NCI-H2196 (cell line): ENCODE measurements at regions not wholly inside any gene's neighbourhood (a gene's known extent, or its start where the extent isn't known, plus 50 kb on each side); places are given as distances from the start of the nearest gene placed in this dataset.
"Not testable (repeated sequence)": the region's sequence is repeated elsewhere in the genome, so short reads cannot be mapped to it uniquely, and the experiment has no call there.

Source experiments
- DNase-seq: peaks from one replicate; lab custom pipeline; 2025; ENCODE audit not compliant: unreplicated experiment; lab: John Stamatoyannopoulos, UW

GRCh38 chr6:10138917-10139316 lies 276.0 kb downstream of the TFAP2A start:
- peak; percentile 22 for DNase-seq

- no peak for DNase-seq
Observed at GRCh38 chr6:10136636-10137035, 278.2 kb downstream of the TFAP2A start.

- not testable (repeated sequence) for DNase-seq
Observed at GRCh38 chr6:10134185-10134584, 280.7 kb downstream of the TFAP2A start.

- DNase-seq, result no peak
Observed at GRCh38 chr6:10128721-10129120, 286.2 kb downstream of the TFAP2A start.

GRCh38 chr6:10122164-10122563 lies 292.7 kb downstream of the TFAP2A start:
- no peak for DNase-seq

DNA sequence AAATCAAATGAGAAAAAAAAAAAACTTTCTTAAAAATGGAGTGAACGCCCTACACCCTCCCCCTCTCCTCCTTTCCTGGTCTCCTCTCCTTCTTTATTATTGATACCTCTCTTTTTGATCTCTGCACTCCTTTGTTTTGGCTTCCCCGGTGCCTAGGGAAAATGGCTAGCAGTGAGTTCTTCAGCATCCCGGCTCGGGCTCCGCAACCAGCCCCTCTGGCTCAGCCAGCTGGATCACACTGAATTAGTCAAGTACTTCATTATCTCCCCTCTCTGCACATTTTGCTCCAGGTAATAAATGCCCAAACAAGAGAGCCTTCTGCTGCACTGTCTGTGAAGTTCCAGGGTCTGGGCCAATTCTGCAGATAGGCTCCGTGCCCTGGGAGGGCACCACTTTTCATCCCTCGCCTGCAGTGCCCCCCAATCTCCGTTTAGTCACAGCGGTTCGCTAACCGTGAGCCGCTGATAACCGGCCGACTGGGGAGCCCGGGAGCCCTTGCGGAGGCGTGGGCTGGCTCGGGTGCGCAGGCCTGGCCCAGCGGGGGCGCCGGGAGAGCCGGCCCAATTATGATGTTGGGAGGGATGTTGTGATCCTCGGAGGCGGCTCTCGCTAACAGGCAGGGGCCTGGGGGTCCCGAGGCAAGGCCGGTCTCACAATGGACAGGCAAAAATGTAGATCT lies 301.9 kb downstream of the TFAP2A start:
- DNase-seq, result no peak

DNA sequence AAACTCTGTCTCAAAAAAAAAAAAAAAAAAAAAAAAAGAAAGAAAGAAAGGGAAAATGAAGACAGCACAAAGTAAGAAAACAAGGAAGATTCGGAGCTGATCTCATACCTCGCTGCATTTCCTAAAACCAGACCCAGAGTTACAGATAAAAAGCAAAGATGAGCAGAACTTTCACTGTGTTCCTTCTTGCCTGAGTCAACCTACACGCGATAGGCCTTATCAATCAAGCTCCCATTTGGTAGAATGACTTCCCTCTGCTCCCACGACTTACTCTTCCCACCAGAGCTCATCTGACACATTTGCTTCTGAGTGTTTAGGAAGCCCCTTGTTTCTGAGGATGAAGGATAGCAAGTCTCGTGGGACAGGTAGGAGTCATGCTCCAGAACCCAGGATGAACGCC lies 302.9 kb downstream of the TFAP2A start:
- no peak for DNase-seq

DNA sequence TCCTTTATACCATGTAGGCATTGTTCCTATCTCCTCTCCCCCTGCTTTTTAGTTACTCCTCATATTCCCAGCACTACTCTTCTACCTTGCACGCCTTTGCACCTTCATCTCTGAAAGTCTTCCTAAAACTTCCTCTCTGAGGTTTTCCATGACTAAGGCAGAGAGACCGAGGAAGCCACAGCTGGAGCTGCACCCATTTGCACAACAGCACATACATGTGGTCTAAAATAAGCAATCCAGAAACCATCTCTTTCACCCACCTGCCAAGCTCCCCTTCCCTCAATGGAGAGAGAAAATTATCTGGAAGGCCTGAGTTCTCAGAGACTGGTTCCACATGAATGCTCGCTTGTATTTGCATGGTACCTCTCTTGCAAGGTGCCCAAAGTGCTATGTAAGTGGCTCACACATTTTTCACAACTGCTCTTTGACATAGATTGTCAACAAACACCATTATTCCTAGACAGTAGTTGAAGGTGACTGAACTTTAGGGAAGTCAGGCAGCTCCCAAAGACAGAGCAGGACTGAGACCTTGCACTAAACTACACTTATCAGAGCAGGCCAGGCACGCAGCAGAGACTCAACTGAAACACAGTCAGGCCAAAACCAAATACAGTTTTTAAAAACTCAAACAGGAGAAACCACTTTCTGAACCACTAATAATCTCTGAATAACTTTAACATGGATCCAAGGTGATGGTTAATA lies 313.2 kb downstream of the TFAP2A start:
- DNase-seq, result no peak

DNA sequence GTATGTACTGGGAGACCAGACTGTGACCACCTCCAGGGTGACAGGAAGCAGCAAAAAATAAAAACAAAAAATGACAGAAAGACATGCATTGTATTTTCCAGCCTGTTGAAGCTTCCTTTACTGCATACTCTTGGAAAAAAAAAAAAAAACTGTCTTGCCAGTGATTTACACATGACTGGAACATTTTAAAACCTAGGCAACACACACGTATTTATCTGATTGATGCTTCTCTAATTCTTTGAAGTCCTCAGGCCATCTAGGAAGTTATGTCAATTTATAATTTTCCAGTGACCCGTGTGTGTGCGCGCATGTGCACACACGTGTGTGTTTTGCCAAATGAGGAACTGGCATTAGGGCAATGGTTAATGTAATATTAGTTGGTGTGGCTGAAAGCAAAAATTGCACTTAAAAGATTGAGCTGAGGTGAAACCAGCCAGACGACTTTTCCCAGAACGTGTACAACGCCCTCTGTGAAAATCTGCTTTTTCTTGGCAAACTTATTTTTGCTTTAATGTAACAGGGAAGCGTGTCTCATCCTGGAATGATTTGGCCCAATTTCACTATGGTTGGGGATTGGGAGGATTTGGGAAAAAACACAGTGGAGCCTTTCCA lies 315.2 kb downstream of the TFAP2A start:
- no peak for DNase-seq

- DNase-seq, result no peak
Observed at GRCh38 chr6:10098756-10099528, 315.9 kb downstream of the TFAP2A start.

- DNase-seq, result no peak
Observed at GRCh38 chr6:10093282-10093681, 321.6 kb downstream of the TFAP2A start.

GRCh38 chr6:10084111-10084986 lies 330.5 kb downstream of the TFAP2A start:
- no peak for DNase-seq

- DNase-seq, result no peak
Observed at GRCh38 chr6:10082385-10082784, 332.5 kb downstream of the TFAP2A start.

DNA sequence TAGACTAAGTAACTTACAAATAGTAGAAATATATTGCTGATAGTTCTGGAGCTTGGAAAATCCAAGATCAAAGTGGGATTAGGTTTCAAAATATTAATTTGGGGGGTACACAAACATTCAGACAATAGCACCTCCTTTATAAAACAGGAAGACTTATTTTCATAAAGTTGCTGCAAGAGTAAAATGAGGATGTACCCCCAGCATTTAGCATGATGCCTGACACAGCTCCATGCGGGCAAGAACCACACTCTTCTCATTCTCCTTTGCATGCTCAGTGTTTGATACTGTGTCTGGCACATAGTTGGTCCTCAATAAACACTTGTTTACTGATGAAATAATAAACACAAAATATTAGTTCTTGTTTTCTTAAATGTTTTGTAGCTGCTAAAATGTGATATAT lies 332.9 kb downstream of the TFAP2A start:
- no peak for DNase-seq

GRCh38 chr6:10081075-10081474 lies 333.8 kb downstream of the TFAP2A start:
- no peak for DNase-seq

- DNase-seq, result no peak
Observed at GRCh38 chr6:10080561-10080960, 334.3 kb downstream of the TFAP2A start.

DNA sequence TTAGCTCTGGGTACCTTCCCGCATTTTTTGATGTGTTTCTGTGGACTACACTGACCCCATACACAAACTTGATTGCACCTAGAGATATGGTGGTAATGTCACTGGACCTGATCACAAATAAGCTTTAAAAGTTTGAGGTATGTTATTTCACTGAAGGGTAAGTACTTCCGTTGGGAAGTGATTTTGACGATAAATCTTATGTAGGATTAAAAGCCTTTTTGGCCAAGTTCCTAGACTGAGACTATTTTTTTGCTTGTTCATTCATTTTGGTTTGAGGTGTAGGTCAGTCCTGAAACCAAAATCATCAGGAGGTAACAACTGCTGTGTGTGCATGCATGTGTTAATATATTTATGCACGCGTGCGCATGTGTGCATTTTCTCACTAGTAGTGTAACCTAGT lies 336.3 kb downstream of the TFAP2A start:
- no peak for DNase-seq

GRCh38 chr6:10074726-10075125 lies 340.1 kb downstream of the TFAP2A start:
- DNase-seq, result not testable (repeated sequence)

DNA sequence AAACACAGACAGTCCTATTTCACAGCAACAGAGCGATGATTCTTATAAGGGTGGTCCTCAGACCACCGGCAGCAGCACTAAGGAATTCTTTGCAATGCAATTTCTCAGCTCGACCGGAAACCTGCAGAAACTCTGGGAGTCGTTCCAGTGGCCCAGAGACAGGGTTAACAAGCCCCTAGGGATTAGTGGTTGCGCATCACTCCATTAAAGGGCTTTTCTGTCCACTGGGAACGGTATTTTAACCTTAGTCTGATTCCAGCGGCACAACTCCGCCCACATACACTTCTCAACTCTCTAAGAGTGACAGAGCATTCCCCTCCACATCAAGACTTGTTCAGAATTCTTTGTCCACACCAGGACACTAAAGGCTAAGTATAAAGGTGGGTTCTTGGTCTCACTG lies 341.5 kb downstream of the TFAP2A start:
- no peak for DNase-seq

GRCh38 chr6:10071631-10072220 lies 343.1 kb downstream of the TFAP2A start:
- DNase-seq, result no peak
